Natural killer cell (primary cell): ENCODE measurements at regions not wholly inside any gene's neighbourhood (a gene's known extent, or its start where the extent isn't known, plus 50 kb on each side); places are given as distances from the start of the nearest gene placed in this dataset.

ENCODE experiments used
- ATAC-seq, 3 donors: fragments of 150-1000 bp in 2 of 3; fragments of 200-7000 bp in 1 of 3; cut with Tn5 transposase; 1 replicate in 1 of 3; 2 replicates in 2 of 3; pipeline ENCODE4 v1.10.0; 2021; ENCODE audit warnings: mild to moderate bottlenecking in 2 of 3, moderate library complexity in 2 of 3
- DNase-seq, 2 donors: peaks; one replicate each; pipeline versions ENCODE4 v3.0.0 to v3.0.0-alpha.2; 2013 to 2021; ENCODE audit warnings: mixed read lengths in 1 of 2
- H3K27ac ChIP-seq: one replicate; pipeline ENCODE4 v1.5.1; 2013; ENCODE audit warnings: mild to moderate bottlenecking, low read length
- H3K27me3 ChIP-seq: one replicate; pipeline ENCODE4 v1.6.1; 2013; ENCODE audit warnings: low read length; ENCODE audit not compliant: control insufficient read depth, insufficient read depth
- H3K36me3 ChIP-seq: one replicate; pipeline ENCODE4 v1.6.1; 2013; ENCODE audit warnings: low read length; ENCODE audit not compliant: control insufficient read depth, insufficient read depth
- H3K4me1 ChIP-seq: one replicate; pipeline ENCODE4 v1.6.1; 2013; ENCODE audit warnings: low read length; ENCODE audit not compliant: control insufficient read depth, insufficient read depth
- H3K4me3 ChIP-seq: one replicate; pipeline ENCODE4 v1.5.1; 2013; ENCODE audit warnings: low read length
- H3K9me3 ChIP-seq: one replicate; pipeline ENCODE4 v1.6.1; 2013; ENCODE audit warnings: low read length; ENCODE audit not compliant: control insufficient read depth, insufficient read depth
- H3K27ac Mint-ChIP-seq, 2 donors: one replicate each; pipeline ENCODE4 v1.8.0; 2022; ENCODE audit warnings: mild to moderate bottlenecking in 2 of 2, mixed read lengths in 2 of 2, moderate library complexity in 1 of 2
- H3K27me3 Mint-ChIP-seq, 2 donors: one replicate each; pipeline ENCODE4 v1.8.0; 2022; ENCODE audit warnings: low read depth in 2 of 2, mixed read lengths in 2 of 2
- H3K36me3 Mint-ChIP-seq: one replicate; pipeline ENCODE4 v1.8.0; 2022; ENCODE audit warnings: mixed read lengths
- H3K4me1 Mint-ChIP-seq, 2 donors: one replicate each; pipeline ENCODE4 v1.8.0; 2022; ENCODE audit warnings: mixed read lengths in 2 of 2
- H3K4me3 Mint-ChIP-seq: one replicate; pipeline ENCODE4 v1.8.0; 2022; ENCODE audit warnings: mild to moderate bottlenecking, moderate library complexity, mixed read lengths
- H3K9me3 Mint-ChIP-seq, 2 donors: one replicate each; pipeline ENCODE4 v1.8.0; 2022; ENCODE audit warnings: mixed read lengths in 2 of 2
- CTCF ChIP-seq: fragments of 200-600 bp; IDR thresholded peaks from one replicate; pipeline ENCODE4 v1.8.0; 2022; ENCODE audit warnings: antibody characterized with exemption
- WGBS: methylation state at CpG from one replicate; pipeline ENCODE4 v1.1.7; 2013; ENCODE audit warnings: missing lambda C conversion rate; ENCODE audit not compliant: insufficient coverage; 5-methylcytosine and 5-hydroxymethylcytosine counted together
- intact Hi-C: fragments of 100-400 bp; cut with micrococcal nuclease; formaldehyde crosslinking; loops from one replicate; pipeline ENCODE4 v1.14.2; 2022

- Mint-ChIP-seq H3K4me1 (no peaks in the 10 kb centered on the region), H3K27me3 (peaks cover 9 to 30% of the 10 kb centered on the region in 2 donors), H3K36me3 (no peaks in the 10 kb centered on the region), H3K4me3 (no peak overlapping the region), H3K27ac (no peak overlapping the region), H3K9me3 (no peaks in the 10 kb centered on the region)
- no peaks in the 10 kb centered on the region for H3K4me1 ChIP-seq
- DNase-seq (no peak), ATAC-seq (no peak)
- no peak overlapping the region for H3K4me3 ChIP-seq
- intact Hi-C loops = no loop called here
- no peaks in the 10 kb centered on the region for H3K36me3 ChIP-seq
- no peaks in the 10 kb centered on the region for H3K9me3 ChIP-seq
- WGBS = 77% methylated on average over 9 of the region's 11 CpGs
- H3K27ac ChIP-seq = no peak overlapping the region
- TF ChIP-seq CTCF = no peak
- no peaks in the 10 kb centered on the region for H3K27me3 ChIP-seq
These were observed 146.6 kb upstream of the WNT4 start for GRCh38 chr1:22289307-22289995.

GRCh38 chr1:22290157-22290556 is 147.3 kb upstream of the WNT4 start:
- H3K36me3 Mint-ChIP-seq = no peaks in the 10 kb centered on the region
- no peak overlapping the region for H3K27ac ChIP-seq
- WGBS = 89% methylated on average over 8 of the region's 8 CpGs

GRCh38 chr1:22290611-22291010 is 147.7 kb upstream of the WNT4 start:
- Mint-ChIP-seq H3K4me1 (no peaks in the 10 kb centered on the region), H3K27ac (no peak overlapping the region), H3K9me3 (no peaks in the 10 kb centered on the region), H3K27me3 (peaks cover 9 to 35% of the 10 kb centered on the region in 2 donors), H3K4me3 (no peak overlapping the region), H3K36me3 (no peaks in the 10 kb centered on the region)
- no peaks in the 10 kb centered on the region for H3K4me1 ChIP-seq
- ATAC-seq (no peak), DNase-seq (no peak)
- 81% methylated on average over 8 of the region's 9 CpGs for WGBS
- H3K4me3 ChIP-seq = no peak overlapping the region
- H3K27ac ChIP-seq = no peak overlapping the region
- no peaks in the 10 kb centered on the region for H3K36me3 ChIP-seq
- H3K27me3 ChIP-seq = no peaks in the 10 kb centered on the region
- intact Hi-C loops = no loop called here
- TF ChIP-seq CTCF = no peak
- H3K9me3 ChIP-seq = no peaks in the 10 kb centered on the region

More at GRCh38 chr1:22290157-22290556, 147.3 kb upstream of the WNT4 start:
- H3K27me3 ChIP-seq = no peaks in the 10 kb centered on the region
- H3K4me1 ChIP-seq = no peaks in the 10 kb centered on the region
- H3K4me3 Mint-ChIP-seq = no peak overlapping the region
- no peak overlapping the region for H3K4me3 ChIP-seq
- no peaks in the 10 kb centered on the region for H3K9me3 Mint-ChIP-seq
- no peaks in the 10 kb centered on the region for H3K4me1 Mint-ChIP-seq
- no peaks in the 10 kb centered on the region for H3K9me3 ChIP-seq
- H3K36me3 ChIP-seq = no peaks in the 10 kb centered on the region
- no peak for TF ChIP-seq CTCF
- H3K27ac Mint-ChIP-seq = no peak overlapping the region
- no peak for DNase-seq
- intact Hi-C loops = no loop called here
- no peak for ATAC-seq
- peaks cover 7 to 30% of the 10 kb centered on the region in 2 donors for H3K27me3 Mint-ChIP-seq

- no peak for TF ChIP-seq CTCF
- Mint-ChIP-seq H3K4me1 (no peaks in the 10 kb centered on the region), H3K9me3 (no peaks in the 10 kb centered on the region), H3K4me3 (no peak overlapping the region), H3K27me3 (peaks cover 13 to 39% of the 10 kb centered on the region in 2 donors), H3K36me3 (no peaks in the 10 kb centered on the region), H3K27ac (no peak overlapping the region)
- WGBS = 72% methylated on average over 6 of the region's 6 CpGs
- intact Hi-C loops = no loop called here
- H3K9me3 ChIP-seq = no peaks in the 10 kb centered on the region
- no peaks in the 10 kb centered on the region for H3K36me3 ChIP-seq
- H3K4me1 ChIP-seq = no peaks in the 10 kb centered on the region
- DNase-seq = no peak
- peaks cover 2% of the 10 kb centered on the region for H3K27me3 ChIP-seq
- no peak overlapping the region for H3K4me3 ChIP-seq
- ATAC-seq = no peak
- H3K27ac ChIP-seq = no peak overlapping the region
These were observed 148.2 kb upstream of the WNT4 start for GRCh38 chr1:22291057-22291456.
